ENCODE measurements at regions not wholly inside any gene's neighbourhood (a gene's known extent, or its start where the extent isn't known, plus 50 kb on each side); places are given as distances from the start of the nearest gene placed in this dataset.
"Not testable (repeated sequence)": the region's sequence is repeated elsewhere in the genome, so short reads cannot be mapped to it uniquely, and the experiment has no call there.

GRCh38 chrX:150087612-150088011 lies 149.3 kb upstream of the EOLA2 start:
- Histone ChIP-seq H3K36me3 (no peaks in the 10 kb centered on the region), H3K27me3 (no peaks in the 10 kb centered on the region), H3K4me3 (no peak overlapping the region), H3K27ac (no peak overlapping the region), H3K9me3 (no peaks in the 10 kb centered on the region), H3K4me1 (no peaks in the 10 kb centered on the region)
- TF ChIP-seq, protein P1, sequence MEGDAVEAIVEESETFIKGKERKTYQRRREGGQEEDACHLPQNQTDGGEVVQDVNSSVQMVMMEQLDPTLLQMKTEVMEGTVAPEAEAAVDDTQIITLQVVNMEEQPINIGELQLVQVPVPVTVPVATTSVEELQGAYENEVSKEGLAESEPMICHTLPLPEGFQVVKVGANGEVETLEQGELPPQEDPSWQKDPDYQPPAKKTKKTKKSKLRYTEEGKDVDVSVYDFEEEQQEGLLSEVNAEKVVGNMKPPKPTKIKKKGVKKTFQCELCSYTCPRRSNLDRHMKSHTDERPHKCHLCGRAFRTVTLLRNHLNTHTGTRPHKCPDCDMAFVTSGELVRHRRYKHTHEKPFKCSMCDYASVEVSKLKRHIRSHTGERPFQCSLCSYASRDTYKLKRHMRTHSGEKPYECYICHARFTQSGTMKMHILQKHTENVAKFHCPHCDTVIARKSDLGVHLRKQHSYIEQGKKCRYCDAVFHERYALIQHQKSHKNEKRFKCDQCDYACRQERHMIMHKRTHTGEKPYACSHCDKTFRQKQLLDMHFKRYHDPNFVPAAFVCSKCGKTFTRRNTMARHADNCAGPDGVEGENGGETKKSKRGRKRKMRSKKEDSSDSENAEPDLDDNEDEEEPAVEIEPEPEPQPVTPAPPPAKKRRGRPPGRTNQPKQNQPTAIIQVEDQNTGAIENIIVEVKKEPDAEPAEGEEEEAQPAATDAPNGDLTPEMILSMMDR (IDR thresholded peaks at IDR 0.05): no peak
- DNase-seq (ENCODE audit: low spot score): no peak

GRCh38 chrX:150088042-150088441 lies 149.8 kb upstream of the EOLA2 start:
- no peak for DNase-seq (ENCODE audit: low spot score)
- H3K27ac ChIP-seq: no peak overlapping the region
- no peak overlapping the region for H3K4me3 ChIP-seq
- no peaks in the 10 kb centered on the region for H3K9me3 ChIP-seq
- TF ChIP-seq, protein P1 (IDR thresholded peaks at IDR 0.05): no peak
- H3K4me1 ChIP-seq: no peaks in the 10 kb centered on the region
- H3K36me3 ChIP-seq: no peaks in the 10 kb centered on the region
- no peaks in the 10 kb centered on the region for H3K27me3 ChIP-seq

- H3K27ac ChIP-seq: no peak overlapping the region
- H3K27me3 ChIP-seq: no peaks in the 10 kb centered on the region
- H3K4me1 ChIP-seq: no peaks in the 10 kb centered on the region
- DNase-seq (ENCODE audit: low spot score): no peak
- TF ChIP-seq, protein P1 (IDR thresholded peaks at IDR 0.05): no peak
- H3K9me3 ChIP-seq: no peaks in the 10 kb centered on the region
- no peaks in the 10 kb centered on the region for H3K36me3 ChIP-seq
- no peak overlapping the region for H3K4me3 ChIP-seq
Observed at GRCh38 chrX:150088766-150089518, 150.7 kb upstream of the EOLA2 start.

DNA sequence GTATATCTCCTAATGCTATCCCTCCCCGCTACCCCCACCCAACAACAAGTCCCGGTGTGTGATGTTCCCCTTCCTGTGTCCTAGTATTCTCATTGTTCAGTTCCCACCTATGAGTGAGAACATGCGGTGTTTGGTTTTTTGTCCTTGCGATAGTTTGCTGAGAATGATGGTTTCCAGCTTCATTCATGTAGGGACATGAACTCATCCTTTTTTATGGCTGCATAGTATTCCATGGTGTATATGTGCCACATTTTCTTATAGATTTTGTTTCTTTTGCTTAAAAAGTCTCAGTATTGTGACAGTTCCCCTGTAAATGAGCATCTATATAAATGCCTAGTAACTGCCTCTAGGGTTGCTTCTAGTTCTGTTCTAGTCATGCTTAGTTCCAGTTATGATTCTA lies 153.0 kb upstream of the EOLA2 start:
- H3K27me3 ChIP-seq; H3K27ac ChIP-seq; H3K4me1 ChIP-seq; DNase-seq (ENCODE audit: low spot score); H3K4me3 ChIP-seq; H3K36me3 ChIP-seq; H3K9me3 ChIP-seq: not testable (repeated sequence)

- no peak for DNase-seq (ENCODE audit: low spot score)
Observed at GRCh38 chrX:150092549-150092948, 154.3 kb upstream of the EOLA2 start.

GRCh38 chrX:150094375-150094774 lies 156.1 kb upstream of the EOLA2 start:
- Histone ChIP-seq H3K36me3 (no peaks in the 10 kb centered on the region), H3K4me3 (no peak overlapping the region), H3K27me3 (no peaks in the 10 kb centered on the region), H3K4me1 (peaks cover 0 to 6% of the 10 kb centered on the region in 2 donors), H3K27ac (no peak overlapping the region), H3K9me3 (no peaks in the 10 kb centered on the region)
- TF ChIP-seq, protein P1 (IDR thresholded peaks at IDR 0.05): no peak
- no peak for DNase-seq (ENCODE audit: low spot score)

More at GRCh38 chrX:150092549-150092948, 154.3 kb upstream of the EOLA2 start:
- no peaks in the 10 kb centered on the region for H3K9me3 ChIP-seq
- H3K4me3 ChIP-seq: no peak overlapping the region
- no peak overlapping the region for H3K27ac ChIP-seq
- no peaks in the 10 kb centered on the region for H3K36me3 ChIP-seq
- H3K4me1 ChIP-seq: peaks cover 0 to 6% of the 10 kb centered on the region in 2 donors
- no peaks in the 10 kb centered on the region for H3K27me3 ChIP-seq
- TF ChIP-seq, protein P1 (IDR thresholded peaks at IDR 0.05): no peak
